HEK293 (cell line): ENCODE measurements at regions not wholly inside any gene's neighbourhood (a gene's known extent, or its start where the extent isn't known, plus 50 kb on each side); places are given as distances from the start of the nearest gene placed in this dataset.

ENCODE experiments used
- CTCF ChIA-PET: fragments of 350-600 bp; formaldehyde crosslinking; extraction: SDS; loops from one replicate; lab custom pipeline; 2021; ENCODE audit warnings: antibody characterized with exemption; lab: Yijun Ruan, JAX
- POLR2A ChIA-PET: fragments of 300-600 bp; formaldehyde crosslinking; extraction: SDS; loops from one replicate; lab custom pipeline; 2020; ENCODE audit warnings: antibody characterized with exemption, inconsistent platforms; lab: Yijun Ruan, JAX
- H3K27ac ChIP-seq: fragments of 200-500 bp; sonication (Bioruptor generic); 2 replicates; pipeline ENCODE4 v1.5.1; 2014; ENCODE audit warnings: low read depth, low read length, control low read depth, inconsistent platforms; ENCODE audit errors: extremely low read depth
- H3K36me3 ChIP-seq, 2 experiments: fragments of 200-500 bp in 1 of 2; sonication (Bioruptor generic) in 1 of 2; 1 replicate in 1 of 2; 2 replicates in 1 of 2; pipeline ENCODE4 v1.5.1; 2014 to 2017; ENCODE audit warnings: inconsistent platforms in 2 of 2, low read length in 2 of 2; ENCODE audit not compliant: control insufficient read depth in 2 of 2, insufficient read depth in 1 of 2
- H3K4me1 ChIP-seq: fragments of 200-500 bp; sonication (Bioruptor generic); 2 replicates; pipeline ENCODE4 v1.5.1; 2014; ENCODE audit warnings: mild to moderate bottlenecking, low read length, inconsistent platforms; ENCODE audit not compliant: control insufficient read depth, insufficient read depth
- H3K4me3 ChIP-seq: 2 replicates; pipeline ENCODE4 v1.5.1; 2011; ENCODE audit warnings: low read depth, mild to moderate bottlenecking, control low read depth, low read length, moderate library complexity
- H3K9me3 ChIP-seq: fragments of 200-500 bp; sonication (Bioruptor generic); 2 replicates; pipeline ENCODE4 v1.5.1; 2014; ENCODE audit warnings: low read depth, low read length, inconsistent platforms; ENCODE audit not compliant: control insufficient read depth, insufficient read depth
- CTCF ChIP-seq: fragments of 450-650 bp; formaldehyde crosslinking; IDR thresholded peaks from 2 replicates; pipeline ENCODE4 v1.5.1; 2016; ENCODE audit warnings: missing biosample characterization, missing genetic modification characterization
- GLIS1 ChIP-seq: fragments of 450-650 bp; formaldehyde crosslinking; IDR thresholded peaks from 2 replicates; pipeline ENCODE4 v1.5.1; 2016; ENCODE audit warnings: missing biosample characterization, missing genetic modification characterization
- IKZF3 ChIP-seq: fragments of 450-650 bp; IDR thresholded peaks from 2 replicates; pipeline ENCODE4 v1.5.0; 2018; ENCODE audit warnings: missing biosample characterization, mild to moderate bottlenecking, missing genetic modification characterization, moderate library complexity
- KLF17 ChIP-seq: fragments of 450-650 bp; formaldehyde crosslinking; IDR thresholded peaks from 2 replicates; pipeline ENCODE4 v1.5.1; 2016; ENCODE audit warnings: missing biosample characterization, missing genetic modification characterization
- MYNN ChIP-seq: fragments of 450-650 bp; formaldehyde crosslinking; IDR thresholded peaks from 2 replicates; pipeline ENCODE4 v1.5.1; 2016; ENCODE audit warnings: missing biosample characterization, missing genetic modification characterization, borderline replicate concordance
- PBX3 ChIP-seq: sonication (generic); formaldehyde crosslinking; IDR thresholded peaks from 2 replicates; pipeline ENCODE4 v1.8.1; 2022; ENCODE audit warnings: mild to moderate bottlenecking, moderate library complexity, missing genetic modification reagents
- PRDM4 ChIP-seq: fragments of 450-650 bp; formaldehyde crosslinking; IDR thresholded peaks from 2 replicates; pipeline ENCODE4 v1.5.1; 2017; ENCODE audit warnings: missing biosample characterization, missing genetic modification characterization
- PRDM6 ChIP-seq: fragments of 450-650 bp; formaldehyde crosslinking; IDR thresholded peaks from 2 replicates; pipeline ENCODE4 v1.5.1; 2017; ENCODE audit warnings: missing biosample characterization, missing genetic modification characterization
- REST ChIP-seq: fragments of 450-650 bp; formaldehyde crosslinking; IDR thresholded peaks from 2 replicates; pipeline ENCODE4 v1.5.1; 2016; ENCODE audit warnings: missing biosample characterization, missing genetic modification characterization
- ZFP37 ChIP-seq: fragments of 450-650 bp; formaldehyde crosslinking; IDR thresholded peaks from 2 replicates; pipeline ENCODE4 v1.5.1; 2016; ENCODE audit warnings: missing biosample characterization, missing genetic modification characterization
- ZFP69B ChIP-seq: fragments of 450-650 bp; formaldehyde crosslinking; IDR thresholded peaks from 2 replicates; pipeline ENCODE4 v1.5.1; 2016; ENCODE audit warnings: missing biosample characterization, missing genetic modification characterization
- ZNF121 ChIP-seq: fragments of 450-650 bp; formaldehyde crosslinking; IDR thresholded peaks from 2 replicates; pipeline ENCODE4 v1.5.1; 2016; ENCODE audit warnings: missing biosample characterization, missing genetic modification characterization
- ZNF133 ChIP-seq: fragments of 450-650 bp; formaldehyde crosslinking; IDR thresholded peaks from 2 replicates; pipeline ENCODE4 v1.5.1; 2016; ENCODE audit warnings: missing biosample characterization, missing genetic modification characterization
- ZNF175 ChIP-seq: fragments of 450-650 bp; formaldehyde crosslinking; IDR thresholded peaks from 2 replicates; pipeline ENCODE4 v1.5.1; 2016; ENCODE audit warnings: missing biosample characterization, missing genetic modification characterization
- ZNF266 ChIP-seq: fragments of 450-650 bp; formaldehyde crosslinking; IDR thresholded peaks from 2 replicates; pipeline ENCODE4 v1.5.1; 2016; ENCODE audit warnings: missing biosample characterization, missing genetic modification characterization, low read depth
- ZNF416 ChIP-seq: fragments of 450-650 bp; formaldehyde crosslinking; IDR thresholded peaks from 2 replicates; pipeline ENCODE4 v1.5.1; 2016; ENCODE audit warnings: missing biosample characterization, missing genetic modification characterization
- ZNF423 ChIP-seq: fragments of 450-650 bp; formaldehyde crosslinking; IDR thresholded peaks from 2 replicates; pipeline ENCODE4 v1.5.1; 2016; ENCODE audit warnings: missing biosample characterization, missing genetic modification characterization
- ZNF426 ChIP-seq: fragments of 450-650 bp; formaldehyde crosslinking; IDR thresholded peaks from 2 replicates; pipeline ENCODE4 v1.5.1; 2017; ENCODE audit warnings: missing biosample characterization, missing genetic modification characterization, mild to moderate bottlenecking, inconsistent platforms, moderate library complexity
- ZNF580 ChIP-seq: fragments of 450-650 bp; formaldehyde crosslinking; IDR thresholded peaks from 2 replicates; pipeline ENCODE4 v1.5.1; 2016; ENCODE audit warnings: missing biosample characterization, missing genetic modification characterization
- ZNF791 ChIP-seq: fragments of 450-650 bp; formaldehyde crosslinking; IDR thresholded peaks from 2 replicates; pipeline ENCODE4 v1.5.1; 2016; ENCODE audit warnings: missing biosample characterization, missing genetic modification characterization
- ZNF792 ChIP-seq: fragments of 450-650 bp; formaldehyde crosslinking; IDR thresholded peaks from 2 replicates; pipeline ENCODE4 v1.5.1; 2016; ENCODE audit warnings: missing biosample characterization, missing genetic modification characterization
- ZSCAN23 ChIP-seq: fragments of 450-650 bp; formaldehyde crosslinking; IDR thresholded peaks from 2 replicates; pipeline ENCODE4 v1.5.1; 2016; ENCODE audit warnings: missing biosample characterization, missing genetic modification characterization

- H3K36me3 ChIP-seq = no peaks in the 10 kb centered on the region
- no peak overlapping the region for H3K4me3 ChIP-seq
- no peaks in the 10 kb centered on the region for H3K4me1 ChIP-seq
- no peak overlapping the region for H3K27ac ChIP-seq
- no peak for TF ChIP-seq KLF17 (tag by site-specific recombination)
- TF ChIP-seq IKZF3 (tag by site-specific recombination) = no peak
- TF ChIP-seq ZFP37 = no peak
- TF ChIP-seq ZNF133 (tag by site-specific recombination) = no peak
- no peak for TF ChIP-seq MYNN
- no peak for TF ChIP-seq ZNF266 (tag by site-specific recombination)
- TF ChIP-seq PRDM4 (tag by site-specific recombination) = no peak
- TF ChIP-seq ZNF791 (tag by site-specific recombination) = no peak
- TF ChIP-seq ZNF580 (tag by site-specific recombination) = no peak
- no peak for TF ChIP-seq REST (tag by site-specific recombination)
- ChIA-PET CTCF (interaction anchor here (0.6 kb wide), 1 partner anchor 20 kb away, joined by 4 read pairs; no protein-coding TSS in a partner anchor), POLR2A (interaction anchor here (0.5 kb wide), 1 partner anchor 117 kb away, joined by 7 read pairs; no protein-coding TSS in a partner anchor)
- no peaks in the 10 kb centered on the region for H3K9me3 ChIP-seq
Observed at GRCh38 chr2:38487852-38488251, 110.8 kb upstream of the ATL2 start.

GRCh38 chr2:38486213-38487026 is 109.3 kb upstream of the ATL2 start:
- ChIA-PET POLR2A (no interaction called here), CTCF (interaction anchor here (1.0 to 1.3 kb wide), 2 partner anchors 12 to 22 kb away, joined by 3 to 5 read pairs; no protein-coding TSS in a partner anchor)
- Histone ChIP-seq H3K4me1 (no peaks in the 10 kb centered on the region), H3K4me3 (no peak overlapping the region), H3K36me3 (no peaks in the 10 kb centered on the region), H3K27ac (no peak overlapping the region), H3K9me3 (no peaks in the 10 kb centered on the region)
- TF ChIP-seq ZNF792 = no peak
- no peak for TF ChIP-seq CTCF (tag by site-specific recombination)
- TF ChIP-seq GLIS1 (tag by site-specific recombination) = no peak
- TF ChIP-seq MYNN = no peak
- no peak for TF ChIP-seq ZNF175 (tag by site-specific recombination)
- no peak for TF ChIP-seq ZNF121 (tag by site-specific recombination)
- TF ChIP-seq ZNF426 (tag by site-specific recombination) = no peak
- no peak for TF ChIP-seq ZNF423 (tag by site-specific recombination)
- no peak for TF ChIP-seq PBX3 (CRISPR knock-in tag)
- no peak for TF ChIP-seq PRDM6
- no peak for TF ChIP-seq ZSCAN23
- no peak for TF ChIP-seq ZNF416
- no peak for TF ChIP-seq ZFP69B (tag by site-specific recombination)
